ENCODE measurements at regions not wholly inside any gene's neighbourhood (a gene's known extent, or its start where the extent isn't known, plus 50 kb on each side); places are given as distances from the start of the nearest gene placed in this dataset.

DNA sequence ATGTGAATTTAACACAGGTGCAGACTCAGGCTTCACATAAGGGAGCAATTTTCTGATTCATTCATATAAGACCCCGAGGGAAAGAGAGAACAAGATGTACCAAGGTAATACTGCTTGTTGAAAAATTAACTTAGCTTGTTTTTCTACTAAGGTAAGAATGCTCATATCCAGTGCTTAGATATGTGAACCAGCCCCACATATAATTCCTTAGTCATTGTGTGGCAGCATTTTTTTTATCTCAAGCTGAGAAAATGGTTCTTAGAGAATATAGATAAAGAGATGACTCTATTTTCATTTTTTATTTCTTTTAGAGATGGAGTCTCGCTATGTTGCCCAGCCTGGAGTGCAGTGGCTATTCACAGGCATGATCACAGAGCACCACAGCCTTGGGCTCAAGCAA is 121.8 kb upstream of the SEM1 start:
- no peak overlapping the region for H3K9ac ChIP-seq (ENCODE audit: low read length)
- no peak overlapping the region for H3K27ac ChIP-seq (ENCODE audit: low read length)
- no peaks in the 10 kb centered on the region for H3K9me2 ChIP-seq (replicated peaks; ENCODE audit: insufficient read depth, low read length)
- H3K4me2 ChIP-seq (ENCODE audit: low read depth, low read length, poor library complexity, severe bottlenecking) = no peak overlapping the region
- no peaks in the 10 kb centered on the region for H3K79me2 ChIP-seq (ENCODE audit: low read length)
- no peak overlapping the region for H2AFZ ChIP-seq (ENCODE audit: low read length)
- no peaks in the 10 kb centered on the region for H3K4me1 ChIP-seq (ENCODE audit: low read length)
- no peaks in the 10 kb centered on the region for H3K9me3 ChIP-seq (ENCODE audit: low read length)
- H4K20me1 ChIP-seq (ENCODE audit: insufficient read depth, low read depth, low read length) = no peaks in the 10 kb centered on the region
- no peak overlapping the region for H3K4me3 ChIP-seq (ENCODE audit: low read length)
- H3K36me3 ChIP-seq (ENCODE audit: insufficient read depth, low read length) = no peaks in the 10 kb centered on the region
- DNase-seq = no peak
- no peaks in the 10 kb centered on the region for H3K27me3 ChIP-seq (ENCODE audit: low read length)

DNA sequence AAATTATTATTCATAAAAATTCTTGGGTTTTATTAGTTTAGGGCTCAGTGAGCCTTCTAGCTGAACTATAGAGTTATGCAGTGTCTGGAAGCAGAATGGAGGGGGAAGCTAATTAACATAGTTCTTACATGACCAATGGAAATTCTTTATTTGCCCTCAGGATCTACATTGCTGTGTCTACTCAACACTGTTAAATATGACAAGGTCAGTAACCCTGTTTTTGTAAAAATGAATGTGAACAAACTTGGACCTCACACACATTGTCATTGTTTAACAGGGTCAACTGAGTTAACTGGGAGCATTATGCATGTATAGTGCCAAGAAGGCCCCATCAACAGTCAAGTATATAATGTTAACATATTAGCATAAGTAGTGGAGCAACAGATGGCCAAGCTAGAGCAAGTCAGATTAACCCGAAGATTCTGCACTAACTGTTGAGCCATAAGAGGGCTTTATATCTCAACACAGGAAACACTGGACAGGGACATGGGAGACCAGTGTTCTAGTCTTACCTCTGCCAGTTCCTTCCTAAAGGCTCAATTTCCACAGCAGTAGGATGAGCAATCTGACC is 122.5 kb upstream of the SEM1 start:
- no peak for DNase-seq
- Histone ChIP-seq H3K4me3 (ENCODE audit: low read length) (no peak overlapping the region), H3K4me1 (ENCODE audit: low read length) (no peaks in the 10 kb centered on the region), H3K4me2 (ENCODE audit: low read depth, low read length, poor library complexity, severe bottlenecking) (no peak overlapping the region), H3K36me3 (ENCODE audit: insufficient read depth, low read length) (no peaks in the 10 kb centered on the region), H3K9ac (ENCODE audit: low read length) (no peak overlapping the region), H4K20me1 (ENCODE audit: insufficient read depth, low read depth, low read length) (no peaks in the 10 kb centered on the region), H3K27me3 (ENCODE audit: low read length) (no peaks in the 10 kb centered on the region), H3K9me3 (ENCODE audit: low read length) (no peaks in the 10 kb centered on the region), H3K9me2 (replicated peaks; ENCODE audit: insufficient read depth, low read length) (no peaks in the 10 kb centered on the region), H3K27ac (ENCODE audit: low read length) (no peak overlapping the region), H2AFZ (ENCODE audit: low read length) (no peak overlapping the region), H3K79me2 (ENCODE audit: low read length) (no peaks in the 10 kb centered on the region)

DNA sequence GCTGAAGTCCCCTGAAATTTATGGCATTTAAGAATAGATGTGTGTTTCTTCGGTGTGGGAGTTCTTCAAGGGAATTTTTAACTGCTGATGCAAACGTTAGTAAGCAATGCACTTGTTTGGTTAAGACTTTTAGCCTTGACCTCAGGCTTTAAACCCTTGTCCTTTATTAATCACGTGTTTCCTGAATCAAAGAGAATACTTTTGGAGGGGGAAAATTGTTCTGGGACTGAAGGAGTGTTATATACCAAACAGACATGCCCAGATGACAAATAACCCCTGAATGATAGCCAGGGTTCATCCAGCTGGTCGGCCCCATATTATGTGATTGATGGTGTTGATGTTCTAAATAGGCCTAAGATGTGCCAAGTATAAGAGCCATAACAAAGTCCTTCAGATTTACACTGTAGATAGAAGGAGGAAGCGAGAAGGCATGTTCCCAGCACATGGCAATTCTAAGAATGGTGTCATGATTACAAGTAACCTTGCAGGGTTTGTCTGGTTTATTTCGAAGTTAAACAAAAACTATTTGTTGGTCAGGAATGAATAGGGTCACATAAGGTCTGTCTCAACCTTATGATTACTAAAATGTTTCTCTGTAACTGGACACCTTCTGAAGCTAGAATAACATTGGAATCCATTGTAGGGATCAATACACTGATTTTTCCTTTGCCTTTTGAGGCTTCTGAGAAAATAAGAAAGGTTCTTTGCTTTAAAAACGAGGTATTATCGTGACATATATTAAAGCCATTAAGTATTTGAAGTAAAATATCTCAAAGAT is 124.2 kb upstream of the SEM1 start:
- Histone ChIP-seq H3K4me1 (ENCODE audit: low read length) (no peaks in the 10 kb centered on the region), H3K36me3 (ENCODE audit: insufficient read depth, low read length) (no peaks in the 10 kb centered on the region), H3K4me2 (ENCODE audit: low read depth, low read length, poor library complexity, severe bottlenecking) (no peak overlapping the region), H3K27ac (ENCODE audit: low read length) (no peak overlapping the region), H4K20me1 (ENCODE audit: insufficient read depth, low read depth, low read length) (no peaks in the 10 kb centered on the region), H3K9me2 (replicated peaks; ENCODE audit: insufficient read depth, low read length) (no peaks in the 10 kb centered on the region), H3K9me3 (ENCODE audit: low read length) (no peaks in the 10 kb centered on the region), H3K79me2 (ENCODE audit: low read length) (no peaks in the 10 kb centered on the region), H3K27me3 (ENCODE audit: low read length) (no peaks in the 10 kb centered on the region), H2AFZ (ENCODE audit: low read length) (no peak overlapping the region), H3K9ac (ENCODE audit: low read length) (no peak overlapping the region), H3K4me3 (ENCODE audit: low read length) (no peak overlapping the region)
- peak; percentile 23 for DNase-seq

DNA sequence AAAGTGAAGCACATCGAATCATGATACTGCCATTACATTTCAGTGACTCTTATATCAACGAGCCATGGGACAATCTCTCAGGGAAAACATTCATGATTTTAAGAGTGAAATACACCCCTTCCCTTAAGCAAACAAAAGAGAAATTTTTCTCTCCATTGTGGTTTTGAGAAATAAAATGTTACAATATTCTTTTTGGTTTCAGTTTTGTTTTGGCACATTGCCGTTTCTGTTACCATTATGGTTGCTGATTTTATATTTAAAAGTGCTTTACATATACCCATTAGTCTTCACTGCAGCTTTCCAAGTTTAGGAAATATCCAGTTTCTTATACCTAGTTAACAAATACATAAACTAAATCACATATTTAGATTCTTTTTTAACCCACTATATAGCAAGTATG is 126.8 kb upstream of the SEM1 start:
- no peak overlapping the region; the same call in 1 of the 2 replicates for H2AFZ ChIP-seq (ENCODE audit: low read length)
- H3K27me3 ChIP-seq (ENCODE audit: low read length) = no peaks in the 10 kb centered on the region
- no peaks in the 10 kb centered on the region for H4K20me1 ChIP-seq (ENCODE audit: insufficient read depth, low read depth, low read length)
- DNase-seq = no peak
- no peaks in the 10 kb centered on the region for H3K36me3 ChIP-seq (ENCODE audit: insufficient read depth, low read length)
- H3K9me3 ChIP-seq (ENCODE audit: low read length) = no peaks in the 10 kb centered on the region
- H3K4me1 ChIP-seq (ENCODE audit: low read length) = no peaks in the 10 kb centered on the region
- no peaks in the 10 kb centered on the region for H3K79me2 ChIP-seq (ENCODE audit: low read length)
- H3K9ac ChIP-seq (ENCODE audit: low read length) = peak overlapping the region; percentile 11; the same call in 1 of the 2 replicates
- H3K4me2 ChIP-seq (ENCODE audit: low read depth, low read length, poor library complexity, severe bottlenecking) = peak overlapping the region; percentile 34
- no peak overlapping the region for H3K27ac ChIP-seq (ENCODE audit: low read length)
- H3K4me3 ChIP-seq (ENCODE audit: low read length) = peak overlapping the region; percentile 29; the same call in 1 of the 2 replicates
- H3K9me2 ChIP-seq (replicated peaks; ENCODE audit: insufficient read depth, low read length) = no peaks in the 10 kb centered on the region

DNA sequence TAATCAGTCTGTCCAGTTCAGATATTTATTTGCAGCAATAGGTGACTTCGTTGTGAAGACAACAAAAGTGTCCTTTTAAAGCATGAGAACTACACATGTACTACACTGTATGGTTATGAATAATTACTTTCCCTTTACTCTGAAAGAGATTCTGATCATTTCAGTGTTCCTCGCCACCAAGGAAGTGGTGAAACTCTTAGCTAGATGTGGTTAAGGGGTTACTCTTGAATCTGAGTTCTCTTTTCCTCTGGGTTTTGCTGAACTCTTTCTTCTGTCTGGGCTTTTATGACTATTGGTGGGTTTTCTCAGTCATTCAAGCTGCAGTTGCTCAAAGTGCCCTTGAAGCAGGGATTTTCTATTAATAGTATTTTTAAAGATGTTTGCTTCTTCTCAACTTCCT is 127.9 kb upstream of the SEM1 start:
- Histone ChIP-seq H3K9me2 (replicated peaks; ENCODE audit: insufficient read depth, low read length) (no peaks in the 10 kb centered on the region), H3K4me2 (ENCODE audit: low read depth, low read length, poor library complexity, severe bottlenecking) (no peak overlapping the region), H3K9ac (ENCODE audit: low read length) (no peak overlapping the region), H3K36me3 (ENCODE audit: insufficient read depth, low read length) (no peaks in the 10 kb centered on the region), H2AFZ (ENCODE audit: low read length) (no peak overlapping the region), H3K27me3 (ENCODE audit: low read length) (no peaks in the 10 kb centered on the region), H3K9me3 (ENCODE audit: low read length) (no peaks in the 10 kb centered on the region), H3K4me1 (ENCODE audit: low read length) (no peaks in the 10 kb centered on the region), H3K79me2 (ENCODE audit: low read length) (no peaks in the 10 kb centered on the region), H3K4me3 (ENCODE audit: low read length) (no peak overlapping the region), H3K27ac (ENCODE audit: low read length) (no peak overlapping the region), H4K20me1 (ENCODE audit: insufficient read depth, low read depth, low read length) (no peaks in the 10 kb centered on the region)
- DNase-seq = no peak

DNA sequence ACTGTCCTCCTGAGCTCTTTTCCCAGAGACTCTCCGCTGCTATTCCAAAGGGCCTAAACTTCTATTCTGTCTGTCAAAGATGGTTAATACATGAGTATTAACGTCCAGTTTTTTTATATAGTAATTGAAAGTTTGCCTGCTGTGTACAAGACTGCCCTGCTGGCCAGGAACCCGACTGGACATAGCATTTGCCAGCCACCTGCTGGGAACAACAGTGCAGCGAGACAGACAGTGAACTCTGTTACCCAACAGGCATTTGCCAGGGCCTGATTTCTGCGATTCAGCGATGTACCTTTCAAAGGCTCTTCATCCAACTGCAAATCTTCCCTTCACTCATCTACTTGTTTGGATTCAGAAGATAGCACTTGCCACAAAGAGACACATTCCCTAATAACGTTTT is 128.8 kb upstream of the SEM1 start:
- no peak overlapping the region for H3K27ac ChIP-seq (ENCODE audit: low read length)
- H3K9me3 ChIP-seq (ENCODE audit: low read length) = no peaks in the 10 kb centered on the region
- no peak overlapping the region for H3K4me2 ChIP-seq (ENCODE audit: low read depth, low read length, poor library complexity, severe bottlenecking)
- H3K4me1 ChIP-seq (ENCODE audit: low read length) = no peaks in the 10 kb centered on the region
- no peak overlapping the region for H3K9ac ChIP-seq (ENCODE audit: low read length)
- H4K20me1 ChIP-seq (ENCODE audit: insufficient read depth, low read depth, low read length) = no peaks in the 10 kb centered on the region
- no peaks in the 10 kb centered on the region for H3K9me2 ChIP-seq (replicated peaks; ENCODE audit: insufficient read depth, low read length)
- no peaks in the 10 kb centered on the region for H3K79me2 ChIP-seq (ENCODE audit: low read length)
- no peak for DNase-seq
- no peak overlapping the region for H3K4me3 ChIP-seq (ENCODE audit: low read length)
- H3K27me3 ChIP-seq (ENCODE audit: low read length) = no peaks in the 10 kb centered on the region
- H3K36me3 ChIP-seq (ENCODE audit: insufficient read depth, low read length) = no peaks in the 10 kb centered on the region
- H2AFZ ChIP-seq (ENCODE audit: low read length) = no peak overlapping the region

DNA sequence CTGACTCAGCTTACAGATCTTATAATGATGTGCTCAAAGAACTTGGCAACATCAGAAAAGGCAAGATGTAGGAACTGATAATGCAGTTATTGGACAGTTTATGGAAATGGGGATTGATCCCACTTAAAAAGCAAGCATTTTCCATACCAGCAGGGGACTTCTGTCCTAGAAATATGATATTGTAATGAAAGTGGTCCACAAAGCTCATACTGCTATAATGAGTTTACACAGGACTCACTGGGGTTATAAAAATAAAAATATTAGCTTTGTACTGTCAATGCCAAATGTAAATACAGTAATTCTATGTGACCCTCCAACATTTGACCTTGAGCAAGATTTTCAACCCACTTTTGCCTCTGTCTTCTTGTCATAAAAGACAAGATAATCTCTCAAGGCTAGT is 145.5 kb upstream of the SEM1 start:
- Histone ChIP-seq H3K27ac (ENCODE audit: low read length) (no peak overlapping the region), H3K79me2 (ENCODE audit: low read length) (no peaks in the 10 kb centered on the region), H3K9ac (ENCODE audit: low read length) (no peak overlapping the region), H3K9me3 (ENCODE audit: low read length) (no peaks in the 10 kb centered on the region), H3K4me2 (ENCODE audit: low read depth, low read length, poor library complexity, severe bottlenecking) (no peak overlapping the region), H4K20me1 (ENCODE audit: insufficient read depth, low read depth, low read length) (no peaks in the 10 kb centered on the region), H3K27me3 (ENCODE audit: low read length) (no peaks in the 10 kb centered on the region), H3K9me2 (replicated peaks; ENCODE audit: insufficient read depth, low read length) (no peaks in the 10 kb centered on the region), H2AFZ (ENCODE audit: low read length) (no peak overlapping the region), H3K36me3 (ENCODE audit: insufficient read depth, low read length) (no peaks in the 10 kb centered on the region), H3K4me1 (ENCODE audit: low read length) (no peaks in the 10 kb centered on the region), H3K4me3 (ENCODE audit: low read length) (no peak overlapping the region)
- no peak for DNase-seq

DNA sequence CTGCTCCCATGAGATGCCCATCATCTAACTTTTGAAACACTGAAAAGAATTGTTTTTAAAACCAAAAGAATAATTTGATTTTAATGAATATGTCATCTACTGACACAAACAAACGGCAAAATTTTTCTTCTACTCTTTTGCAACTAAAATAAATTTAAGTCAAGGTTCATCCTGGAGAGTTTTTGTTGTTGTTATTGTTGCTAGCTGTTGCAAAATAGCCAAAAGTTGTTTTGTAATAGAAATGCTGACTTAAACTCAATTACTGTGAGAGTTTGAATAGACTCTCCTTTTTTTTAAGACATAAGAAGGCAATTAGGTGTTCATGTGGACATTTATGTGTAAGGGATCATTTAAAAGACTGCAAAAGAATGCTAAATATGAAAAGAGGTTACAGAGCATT is 146.0 kb upstream of the SEM1 start:
- no peak for DNase-seq
- Histone ChIP-seq H3K27me3 (ENCODE audit: low read length) (no peaks in the 10 kb centered on the region), H3K4me3 (ENCODE audit: low read length) (no peak overlapping the region), H2AFZ (ENCODE audit: low read length) (no peak overlapping the region), H3K36me3 (ENCODE audit: insufficient read depth, low read length) (no peaks in the 10 kb centered on the region), H3K9me2 (replicated peaks; ENCODE audit: insufficient read depth, low read length) (no peaks in the 10 kb centered on the region), H3K4me1 (ENCODE audit: low read length) (no peaks in the 10 kb centered on the region), H4K20me1 (ENCODE audit: insufficient read depth, low read depth, low read length) (no peaks in the 10 kb centered on the region), H3K4me2 (ENCODE audit: low read depth, low read length, poor library complexity, severe bottlenecking) (no peak overlapping the region), H3K27ac (ENCODE audit: low read length) (no peak overlapping the region), H3K9ac (ENCODE audit: low read length) (no peak overlapping the region), H3K79me2 (ENCODE audit: low read length) (no peaks in the 10 kb centered on the region), H3K9me3 (ENCODE audit: low read length) (no peaks in the 10 kb centered on the region)
